Stomach (tissue), 8 donors: ENCODE measurements at regions not wholly inside any gene's neighbourhood (a gene's known extent, or its start where the extent isn't known, plus 50 kb on each side); places are given as distances from the start of the nearest gene placed in this dataset.

Source experiments
- DNase-seq, 2 donors: peaks; one replicate each; pipeline versions ENCODE4 v3.0.0 to v3.0.0-alpha.2; 2013 to 2019
- H3K27ac ChIP-seq, 5 donors: fragments of 200-600 bp in 4 of 5; sonication (generic) in 4 of 5; one replicate each; pipeline ENCODE4 v1.5.1; 2013 to 2019; ENCODE audit warnings: mild to moderate bottlenecking in 1 of 5, moderate library complexity in 1 of 5
- H3K27me3 ChIP-seq, 3 donors: fragments of 200-600 bp; sonication (generic); one replicate each; pipeline ENCODE4 v1.5.1; 2017 to 2019; ENCODE audit warnings: mixed run types in 1 of 3
- H3K36me3 ChIP-seq, 4 donors: fragments of 200-600 bp; sonication (generic); 1 replicate in 3 of 4; 2 replicates in 1 of 4; pipeline ENCODE4 v1.5.1; 2016 to 2019
- H3K4me1 ChIP-seq, 4 donors: fragments of 200-600 bp; sonication (generic); one replicate each; pipeline ENCODE4 v1.5.1; 2016 to 2019
- H3K4me3 ChIP-seq, 4 donors: fragments of 200-600 bp; sonication (generic) in 3 of 4; one replicate each; pipeline ENCODE4 v1.5.1; 2016 to 2019; ENCODE audit warnings: mild to moderate bottlenecking in 1 of 4
- H3K9me3 ChIP-seq, 4 donors: fragments of 200-600 bp; sonication (generic); one replicate each; pipeline ENCODE4 v1.5.1; 2016 to 2019
- EP300 ChIP-seq: sonication (generic); formaldehyde crosslinking; IDR thresholded peaks from one replicate; pipeline ENCODE4 v1.6.1; 2017; ENCODE audit warnings: antibody characterized with exemption
- POLR2A ChIP-seq, 4 donors: fragments of 450-650 bp; IDR thresholded peaks; one replicate each; pipeline ENCODE4 v1.6.1; 2016; ENCODE audit warnings: antibody characterized with exemption in 4 of 4, control low read depth in 2 of 4, mild to moderate bottlenecking in 1 of 4, moderate library complexity in 1 of 4
- POLR2AphosphoS5 ChIP-seq, 3 donors: sonication (generic); formaldehyde crosslinking; IDR thresholded peaks; one replicate each; pipeline ENCODE4 v1.6.1; 2016; ENCODE audit warnings: antibody characterized with exemption in 3 of 3
- whole genome bisulfite sequencing, 5 donors: extraction: QIAGEN DNeasy Blood & Tissue Kit in 3 of 5; methylation state at CpG; one replicate each; pipeline versions ENCODE4 v1.1.5 to v1.1.7; 2013 to 2018; 5-methylcytosine and 5-hydroxymethylcytosine counted together
- intact Hi-C: fragments of 100-400 bp; cut with DNase I; formaldehyde crosslinking; loops from one replicate; pipeline ENCODE4 v1.15.1; 2023; ENCODE audit warnings: low total_unique reads
- TF ChIP-seq, protein P1 (sequence below), 7 experiments: fragments of 450-650 bp in 4 of 7; fragments of 200-600 bp in 3 of 7; sonication (generic) in 3 of 7; IDR thresholded peaks; one replicate each; pipeline ENCODE4 v1.5.1; 2016 to 2019; ENCODE audit warnings: antibody characterized with exemption in 7 of 7, control low read depth in 2 of 7, mild to moderate bottlenecking in 1 of 7
- donor health status: healthy with polysubstance abuse.
- donor health status: Bipolar disorder and iron deficiency.
- donor health status: healthy.

- intact Hi-C loops, result no loop called here
- TF ChIP-seq EP300 (no peak), POLR2A (IDR thresholded peaks at IDR 0.05) (no peak), POLR2AphosphoS5 (IDR thresholded peaks at IDR 0.05) (no peak)
- TF ChIP-seq, protein P1, sequence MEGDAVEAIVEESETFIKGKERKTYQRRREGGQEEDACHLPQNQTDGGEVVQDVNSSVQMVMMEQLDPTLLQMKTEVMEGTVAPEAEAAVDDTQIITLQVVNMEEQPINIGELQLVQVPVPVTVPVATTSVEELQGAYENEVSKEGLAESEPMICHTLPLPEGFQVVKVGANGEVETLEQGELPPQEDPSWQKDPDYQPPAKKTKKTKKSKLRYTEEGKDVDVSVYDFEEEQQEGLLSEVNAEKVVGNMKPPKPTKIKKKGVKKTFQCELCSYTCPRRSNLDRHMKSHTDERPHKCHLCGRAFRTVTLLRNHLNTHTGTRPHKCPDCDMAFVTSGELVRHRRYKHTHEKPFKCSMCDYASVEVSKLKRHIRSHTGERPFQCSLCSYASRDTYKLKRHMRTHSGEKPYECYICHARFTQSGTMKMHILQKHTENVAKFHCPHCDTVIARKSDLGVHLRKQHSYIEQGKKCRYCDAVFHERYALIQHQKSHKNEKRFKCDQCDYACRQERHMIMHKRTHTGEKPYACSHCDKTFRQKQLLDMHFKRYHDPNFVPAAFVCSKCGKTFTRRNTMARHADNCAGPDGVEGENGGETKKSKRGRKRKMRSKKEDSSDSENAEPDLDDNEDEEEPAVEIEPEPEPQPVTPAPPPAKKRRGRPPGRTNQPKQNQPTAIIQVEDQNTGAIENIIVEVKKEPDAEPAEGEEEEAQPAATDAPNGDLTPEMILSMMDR (IDR thresholded peaks at IDR 0.05), result no peak
- H3K4me3 ChIP-seq, result no peak overlapping the region
- DNase-seq, result no peak
- no peak overlapping the region for H3K27ac ChIP-seq
- H3K4me1 ChIP-seq, result no peaks in the 10 kb centered on the region
- no peaks in the 10 kb centered on the region for H3K27me3 ChIP-seq
- no peaks in the 10 kb centered on the region for H3K9me3 ChIP-seq
- H3K36me3 ChIP-seq, result no peaks in the 10 kb centered on the region
Measured at GRCh38 chr4:65265526-65265925, 404.8 kb downstream of the EPHA5 start.

- 60 to 66% (median 63%) methylated on average over 3 of the region's 3 CpGs for WGBS, 5 donors
- TF ChIP-seq, protein P1 (IDR thresholded peaks at IDR 0.05), result no peak
- TF ChIP-seq POLR2A (IDR thresholded peaks at IDR 0.05) (no peak), POLR2AphosphoS5 (IDR thresholded peaks at IDR 0.05) (no peak), EP300 (no peak)
- no peak for DNase-seq
- intact Hi-C loops, result no loop called here
- Histone ChIP-seq H3K4me3 (no peak overlapping the region), H3K4me1 (no peaks in the 10 kb centered on the region), H3K27me3 (no peaks in the 10 kb centered on the region), H3K36me3 (no peaks in the 10 kb centered on the region), H3K27ac (no peak overlapping the region), H3K9me3 (no peaks in the 10 kb centered on the region)
Measured at GRCh38 chr4:65259296-65259695, 411.0 kb downstream of the EPHA5 start.

GRCh38 chr4:65250916-65251315 lies 419.4 kb downstream of the EPHA5 start:
- Histone ChIP-seq H3K36me3 (no peaks in the 10 kb centered on the region), H3K4me3 (no peak overlapping the region), H3K27me3 (no peaks in the 10 kb centered on the region), H3K4me1 (no peaks in the 10 kb centered on the region), H3K9me3 (no peaks in the 10 kb centered on the region), H3K27ac (no peak overlapping the region)
- TF ChIP-seq POLR2A (IDR thresholded peaks at IDR 0.05), result no peak
- intact Hi-C loops, result no loop called here
- WGBS, 5 donors, result 96 to 98% (median 98%) methylated on average over 2 of the region's 2 CpGs
- no peak for DNase-seq

GRCh38 chr4:65249111-65249510 lies 421.2 kb downstream of the EPHA5 start:
- TF ChIP-seq, protein P1 (IDR thresholded peaks at IDR 0.05), result no peak
- no peak for TF ChIP-seq EP300
- TF ChIP-seq POLR2A (IDR thresholded peaks at IDR 0.05), result no peak
- TF ChIP-seq POLR2AphosphoS5 (IDR thresholded peaks at IDR 0.05), result no peak
- H3K27ac ChIP-seq, result no peak overlapping the region
- intact Hi-C loops, result no loop called here
- H3K9me3 ChIP-seq, result no peaks in the 10 kb centered on the region
- DNase-seq, result no peak
- H3K36me3 ChIP-seq, result no peaks in the 10 kb centered on the region
- H3K4me3 ChIP-seq, result no peak overlapping the region
- no peaks in the 10 kb centered on the region for H3K27me3 ChIP-seq
- H3K4me1 ChIP-seq, result no peaks in the 10 kb centered on the region

DNA sequence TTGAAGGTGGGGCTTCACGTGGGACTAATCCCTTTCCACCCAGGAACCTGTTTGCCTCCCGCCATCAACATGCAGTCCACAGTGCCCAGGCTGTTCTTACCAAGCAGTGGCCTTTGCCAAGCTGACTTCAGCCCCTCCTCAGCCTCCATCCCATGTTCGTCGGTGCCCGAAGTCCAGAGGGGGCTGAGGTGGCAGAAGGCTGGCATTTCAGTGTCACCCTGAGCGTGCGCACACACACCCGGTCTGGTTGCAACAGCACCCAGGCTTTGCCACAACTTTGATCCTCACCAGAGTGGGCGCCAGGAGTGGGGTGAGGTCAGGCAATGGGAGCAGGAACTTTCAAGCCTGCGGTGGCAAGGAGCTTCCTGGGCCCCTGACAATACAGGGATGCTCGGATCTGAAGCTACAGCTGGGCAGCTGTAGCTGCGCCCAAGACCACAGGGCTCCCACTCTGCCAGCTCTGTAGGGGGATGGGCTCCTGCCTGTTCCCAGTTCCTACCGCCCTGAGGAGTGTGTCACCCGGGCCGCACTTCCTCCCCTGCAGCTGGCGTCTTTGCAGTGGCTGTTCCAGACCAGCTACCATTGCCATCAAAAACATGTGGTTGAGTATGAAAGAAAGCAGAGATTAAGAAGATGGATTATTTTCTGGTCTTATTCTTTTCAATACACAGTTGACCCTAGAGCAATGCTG lies 428.0 kb downstream of the EPHA5 start:
- H3K36me3 ChIP-seq, result no peaks in the 10 kb centered on the region
- intact Hi-C loops, result no loop called here
- H3K27ac ChIP-seq, result no peak overlapping the region
- H3K4me1 ChIP-seq, result no peaks in the 10 kb centered on the region
- H3K27me3 ChIP-seq, result no peaks in the 10 kb centered on the region
- no peak overlapping the region for H3K4me3 ChIP-seq
- peaks cover 0 to 8% (median 2%) of the 10 kb centered on the region in 4 donors for H3K9me3 ChIP-seq
- WGBS, 5 donors, result 89 to 92% (median 90%) methylated on average over 15 to 16 of the region's 16 CpGs
- no peak for DNase-seq
- TF ChIP-seq, protein P1 (IDR thresholded peaks at IDR 0.05), result no peak
- TF ChIP-seq POLR2A (IDR thresholded peaks at IDR 0.05) (no peak), POLR2AphosphoS5 (IDR thresholded peaks at IDR 0.05) (no peak), EP300 (no peak)
